DMS79 treated with DMSO at 0.1 percent for 48 hours (cell line): ENCODE measurements at regions not wholly inside any gene's neighbourhood (a gene's known extent, or its start where the extent isn't known, plus 50 kb on each side); places are given as distances from the start of the nearest gene placed in this dataset.
"Not testable (repeated sequence)": the region's sequence is repeated elsewhere in the genome, so short reads cannot be mapped to it uniquely, and the experiment has no call there.

Source experiments
- DNase-seq: peaks from one replicate; lab custom pipeline; 2025; lab: John Stamatoyannopoulos, UW

DNA sequence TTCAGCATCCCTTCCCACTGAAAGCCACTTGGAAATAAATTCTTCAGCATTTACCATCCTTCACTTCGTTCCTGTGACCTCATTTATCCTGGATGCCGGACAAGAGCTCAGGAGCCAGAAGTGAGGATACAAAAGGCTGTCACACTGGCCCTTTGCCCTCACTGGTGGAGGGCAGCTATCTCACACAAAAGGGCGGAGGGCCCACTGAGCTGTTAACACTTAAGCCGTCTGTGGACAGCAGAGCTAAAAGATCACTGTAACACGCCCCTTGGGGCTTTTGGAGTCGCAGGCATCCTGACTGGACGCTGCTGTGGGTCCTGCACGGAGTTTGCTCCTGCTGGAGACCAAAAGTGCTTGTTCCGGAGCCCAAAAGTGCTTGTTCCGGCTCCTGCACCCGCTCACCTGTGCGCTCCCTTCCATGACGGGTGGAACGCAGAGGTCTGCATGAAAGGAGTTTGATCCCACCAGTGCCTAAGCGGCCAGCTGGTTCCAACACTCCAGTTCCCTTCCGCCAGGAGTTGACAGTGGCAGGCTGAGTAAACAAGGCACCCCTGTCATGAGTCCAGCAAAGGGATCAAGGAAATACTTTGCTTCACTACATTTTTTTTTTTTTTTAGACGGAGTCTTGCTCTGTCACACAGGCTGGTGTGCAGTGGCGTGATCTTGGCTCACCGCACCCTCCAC lies 572.0 kb upstream of the LINC00305 start:
- DNase-seq: no peak

DNA sequence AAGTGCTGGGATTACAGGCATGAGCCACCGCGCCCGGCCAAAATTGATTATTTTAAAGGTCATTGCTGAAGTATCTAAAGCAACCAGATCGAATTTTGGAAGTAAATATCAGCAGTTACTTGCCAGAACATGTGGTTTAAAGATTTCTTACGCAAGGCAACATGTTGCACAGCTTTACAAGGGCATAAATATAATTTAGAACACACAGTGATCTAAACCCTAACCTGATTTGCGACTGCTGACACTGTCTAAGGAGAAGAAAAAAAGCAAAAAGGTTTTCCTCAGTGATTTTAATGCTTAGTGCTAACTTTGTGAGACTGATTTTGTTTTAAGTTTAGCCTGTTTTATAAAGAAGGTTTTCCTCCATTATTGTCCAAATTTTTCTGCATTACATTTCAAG lies 569.9 kb upstream of the LINC00305 start:
- no peak for DNase-seq

- DNase-seq: no peak
These were observed 568.1 kb upstream of the LINC00305 start for GRCh38 chr18:64717026-64717425.

- DNase-seq: no peak
These were observed 565.2 kb upstream of the LINC00305 start for GRCh38 chr18:64714086-64714485.

GRCh38 chr18:64713284-64713683 lies 564.4 kb upstream of the LINC00305 start:
- DNase-seq: no peak

DNA sequence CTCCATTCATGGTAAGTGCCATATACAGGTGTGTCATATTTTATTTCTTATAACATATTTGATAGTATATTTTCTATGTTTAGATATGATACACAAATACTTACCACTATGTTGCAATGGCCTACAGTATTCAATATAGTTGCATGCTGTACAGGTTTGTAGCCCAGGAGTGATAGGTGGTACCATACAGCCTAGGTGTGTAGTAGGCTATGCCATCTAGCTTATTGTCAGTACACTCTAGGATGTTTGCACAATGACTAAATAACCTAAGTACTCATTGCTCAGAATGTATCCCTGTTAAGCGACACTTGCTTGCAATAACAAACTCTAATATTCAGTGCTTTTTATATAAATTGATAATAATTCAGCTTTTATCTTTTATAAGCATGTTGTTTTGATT lies 563.1 kb upstream of the LINC00305 start:
- no peak for DNase-seq

GRCh38 chr18:64710105-64710861 lies 561.4 kb upstream of the LINC00305 start:
- no peak for DNase-seq

DNA sequence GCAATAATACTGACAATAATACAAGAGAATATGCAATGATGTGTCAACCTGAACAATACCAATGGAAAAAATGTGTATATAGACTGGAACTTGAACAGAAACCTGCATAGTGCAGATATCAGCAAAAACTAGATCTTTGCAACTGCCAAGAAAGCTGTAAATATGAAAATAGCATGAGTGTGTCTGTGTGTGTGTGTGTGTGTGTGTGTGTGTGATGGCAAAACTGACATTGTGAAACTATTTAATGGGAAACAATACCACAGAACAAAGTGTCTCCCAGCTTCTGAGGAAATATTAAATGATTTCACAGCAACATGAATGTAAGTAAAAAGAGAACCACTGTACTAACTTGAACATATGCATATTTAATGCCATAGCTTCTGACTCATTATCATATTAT lies 558.2 kb upstream of the LINC00305 start:
- DNase-seq: no peak

GRCh38 chr18:64699081-64699480 lies 550.2 kb upstream of the LINC00305 start:
- DNase-seq: no peak

- DNase-seq: no peak
These were observed 547.1 kb upstream of the LINC00305 start for GRCh38 chr18:64695851-64696553.

DNA sequence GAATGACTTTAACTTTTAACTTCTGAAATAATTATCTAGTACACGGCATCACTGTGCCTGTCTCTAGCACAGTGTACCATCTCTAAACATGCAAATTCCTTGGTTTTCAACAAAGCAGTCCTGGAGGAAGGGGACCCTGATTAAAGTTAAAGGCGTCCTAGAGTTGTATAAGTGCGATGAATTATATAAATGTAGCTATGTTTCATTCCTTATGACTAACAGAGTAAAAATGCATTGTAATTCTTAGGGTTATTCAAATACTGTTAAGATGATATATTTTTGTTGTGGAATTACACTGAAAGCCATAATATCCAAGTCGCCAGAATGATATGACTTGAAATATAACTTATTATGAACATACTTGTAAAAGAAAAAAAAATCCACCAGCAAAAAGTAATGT lies 544.9 kb upstream of the LINC00305 start:
- no peak for DNase-seq

DNA sequence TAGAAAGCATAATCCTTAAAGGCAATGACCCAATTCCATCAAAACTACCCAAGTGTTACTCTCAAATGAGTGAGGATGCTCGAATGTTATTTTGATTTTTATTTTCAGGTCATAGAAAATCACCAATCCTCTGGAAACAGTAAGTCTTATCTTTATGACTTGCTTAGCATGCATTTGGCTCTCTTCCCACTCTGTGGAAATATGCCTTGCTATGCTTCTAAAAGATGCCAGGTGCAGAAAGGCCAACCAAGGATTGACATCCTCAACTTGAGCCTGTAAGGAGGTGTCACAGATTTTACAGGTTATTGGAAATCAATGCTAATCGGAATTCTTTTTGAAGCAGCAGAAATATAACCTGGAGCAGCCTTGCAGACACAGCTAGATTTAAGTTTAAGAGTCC lies 543.9 kb upstream of the LINC00305 start:
- no peak for DNase-seq

- DNase-seq: no peak
These were observed 530.2 kb upstream of the LINC00305 start for GRCh38 chr18:64679121-64679520.

- DNase-seq: no peak
These were observed 529.2 kb upstream of the LINC00305 start for GRCh38 chr18:64678048-64678447.

DNA sequence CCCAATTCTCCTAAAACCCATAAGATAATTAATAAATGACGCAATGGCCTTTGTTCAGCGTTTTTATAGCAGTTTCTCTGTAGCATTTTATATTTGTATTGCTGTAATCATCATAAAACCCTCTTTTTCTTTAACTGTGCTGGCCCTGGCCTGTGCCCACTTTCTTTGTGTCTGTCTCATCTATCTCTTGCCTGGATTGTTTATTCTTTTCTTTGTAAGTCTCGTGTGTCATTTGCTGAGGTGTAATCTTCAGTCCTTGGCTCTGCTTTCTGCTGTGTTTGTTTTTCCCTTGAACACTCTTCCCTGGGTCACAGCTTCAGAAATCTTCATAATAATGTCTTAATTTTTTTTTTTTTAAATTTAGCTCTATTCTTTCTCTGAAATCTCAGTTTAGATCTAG lies 525.8 kb upstream of the LINC00305 start:
- DNase-seq: no peak

- DNase-seq: not testable (repeated sequence)
These were observed 522.4 kb upstream of the LINC00305 start for GRCh38 chr18:64671293-64671692.

DNA sequence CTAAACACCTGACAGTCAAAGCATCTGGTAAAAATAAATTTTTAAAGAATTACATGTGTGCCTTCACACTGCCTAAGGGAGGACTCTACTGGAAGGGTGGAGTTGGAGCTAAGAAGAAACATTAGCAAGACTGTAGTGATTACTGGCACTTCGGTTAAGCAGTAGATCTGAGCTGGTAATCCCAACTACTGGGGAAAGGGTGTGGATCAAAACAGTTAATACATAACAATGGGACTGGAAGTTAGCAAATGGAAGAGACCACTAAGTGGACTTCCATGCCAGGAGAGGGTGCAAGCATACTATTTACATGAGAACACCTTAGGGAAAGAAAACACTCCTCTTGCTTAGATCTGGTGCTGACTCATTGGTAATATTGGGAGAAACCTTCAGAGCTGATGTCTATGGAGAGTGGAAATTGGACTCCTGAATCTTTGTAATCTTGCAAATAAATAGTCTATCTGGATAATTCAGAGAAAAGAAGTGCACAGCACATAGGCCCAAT lies 519.6 kb upstream of the LINC00305 start:
- DNase-seq: no peak

DNA sequence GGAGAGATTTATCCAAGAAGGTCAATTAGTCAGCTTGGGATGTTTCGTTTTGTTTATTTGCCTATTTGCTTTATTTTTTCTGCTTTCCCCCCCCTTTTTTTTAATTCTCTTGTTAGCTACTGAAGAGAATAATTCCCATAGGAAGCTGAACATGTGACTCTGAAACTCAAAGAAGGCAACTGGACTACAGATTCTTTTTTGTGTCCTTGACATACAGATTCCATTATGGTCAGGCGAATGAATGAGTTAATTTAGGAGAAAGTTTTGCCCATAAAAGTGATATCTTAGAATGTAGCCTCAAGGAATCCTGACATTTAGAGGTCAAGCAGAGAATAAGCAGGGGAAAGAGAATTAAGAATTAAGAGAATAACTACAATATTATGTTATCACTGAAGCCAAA lies 514.2 kb upstream of the LINC00305 start:
- no peak for DNase-seq

DNA sequence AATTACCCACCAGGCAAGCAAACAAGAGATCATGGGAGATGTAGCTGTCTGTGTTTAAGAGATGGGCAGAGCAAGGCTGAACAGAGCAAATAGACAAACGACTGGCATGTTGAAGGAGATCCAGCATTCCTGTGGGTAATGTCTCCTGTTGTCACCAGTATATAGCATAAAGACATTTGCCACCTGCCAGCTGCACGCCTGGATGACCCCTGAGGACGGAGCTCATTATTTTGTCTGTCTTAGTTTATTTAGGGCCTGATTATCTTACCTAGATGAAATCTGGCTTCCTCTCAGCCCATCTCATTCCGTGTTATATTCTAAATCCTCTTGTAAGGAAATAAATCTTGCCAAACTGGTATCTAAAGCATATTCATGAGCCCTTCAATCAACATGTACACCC lies 510.3 kb upstream of the LINC00305 start:
- DNase-seq: no peak

DNA sequence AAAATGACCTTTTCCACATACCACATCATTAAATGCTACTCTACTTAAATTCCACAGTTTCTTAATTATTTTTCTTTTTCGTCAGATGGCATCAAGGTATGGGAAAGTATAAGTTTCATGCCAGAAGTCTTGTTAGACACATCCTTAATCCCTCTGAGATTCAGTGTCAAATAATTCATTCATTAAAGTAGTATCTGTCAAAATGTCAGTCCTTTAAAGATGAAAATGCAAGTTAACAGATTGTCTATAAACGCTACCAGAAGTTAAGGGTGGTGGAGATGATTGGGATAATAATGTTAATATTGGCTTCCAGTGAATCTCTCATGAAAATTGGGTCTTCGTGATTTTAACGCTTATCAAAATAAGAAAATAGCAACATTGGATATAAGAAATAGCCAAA lies 504.2 kb upstream of the LINC00305 start:
- no peak for DNase-seq

DNA sequence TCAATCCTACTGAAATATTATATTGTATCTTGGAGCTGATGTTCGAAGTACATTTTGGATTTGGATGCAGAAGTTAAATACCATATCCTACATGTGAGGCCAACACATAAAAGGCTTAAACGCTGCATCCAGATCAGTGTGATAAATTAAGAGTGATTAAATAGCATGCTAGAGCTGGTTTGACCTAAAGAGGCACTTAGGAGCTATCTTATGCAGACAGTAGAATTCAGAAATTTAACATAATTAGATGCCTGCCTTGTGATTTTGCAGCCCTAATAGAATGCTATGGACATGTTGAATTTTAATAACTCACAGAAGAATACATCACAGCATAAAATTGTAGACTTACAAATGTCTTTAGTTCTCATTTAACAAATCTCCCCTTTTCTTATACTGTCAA lies 501.2 kb upstream of the LINC00305 start:
- DNase-seq: no peak

- DNase-seq: no peak
These were observed 496.9 kb upstream of the LINC00305 start for GRCh38 chr18:64645753-64646152.

DNA sequence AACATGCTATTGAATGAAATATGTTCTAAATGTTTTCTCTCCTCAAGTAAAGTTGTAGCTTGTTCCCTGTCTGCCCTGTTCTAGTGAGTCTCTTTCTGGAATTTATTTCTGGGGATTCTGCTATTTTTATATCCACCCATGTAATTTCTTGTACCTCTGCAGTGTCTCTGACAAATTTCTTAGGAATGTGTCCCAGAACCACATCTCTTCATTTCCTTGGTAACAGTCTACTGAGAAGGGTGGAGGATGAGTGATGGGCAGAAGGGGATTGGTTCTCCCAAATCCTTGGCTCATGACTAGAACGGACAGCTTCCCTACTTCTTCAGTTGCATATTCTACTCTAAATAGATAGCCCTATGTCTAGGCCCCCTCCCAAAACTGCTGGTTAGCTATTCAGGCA lies 490.6 kb upstream of the LINC00305 start:
- no peak for DNase-seq
